Kidney epithelial cell (primary cell): ENCODE measurements at regions not wholly inside any gene's neighbourhood (a gene's known extent, or its start where the extent isn't known, plus 50 kb on each side); places are given as distances from the start of the nearest gene placed in this dataset.

Source experiments
- DNase-seq: peaks from one replicate; pipeline ENCODE4 v3.0.0-alpha.2; 2010; ENCODE audit warnings: low read depth
- H3K27me3 ChIP-seq: 2 replicates; pipeline ENCODE4 v1.6.0; 2011; ENCODE audit warnings: low read length; ENCODE audit not compliant: control insufficient read depth, insufficient read depth
- H3K36me3 ChIP-seq: 2 replicates; pipeline ENCODE4 v1.5.1; 2011; ENCODE audit warnings: low read length; ENCODE audit not compliant: control insufficient read depth, insufficient read depth
- H3K4me3 ChIP-seq: 2 replicates; pipeline ENCODE4 v1.5.1; 2011; ENCODE audit warnings: low read depth, mild to moderate bottlenecking, control low read depth, low read length
- TF ChIP-seq, protein P1 (sequence below): IDR thresholded peaks from 2 replicates; pipeline ENCODE4 v1.5.1; 2011; ENCODE audit warnings: mild to moderate bottlenecking, moderate library complexity, low read length, control low read depth, inconsistent platforms; ENCODE audit not compliant: insufficient read depth, poor library complexity, severe bottlenecking

DNA sequence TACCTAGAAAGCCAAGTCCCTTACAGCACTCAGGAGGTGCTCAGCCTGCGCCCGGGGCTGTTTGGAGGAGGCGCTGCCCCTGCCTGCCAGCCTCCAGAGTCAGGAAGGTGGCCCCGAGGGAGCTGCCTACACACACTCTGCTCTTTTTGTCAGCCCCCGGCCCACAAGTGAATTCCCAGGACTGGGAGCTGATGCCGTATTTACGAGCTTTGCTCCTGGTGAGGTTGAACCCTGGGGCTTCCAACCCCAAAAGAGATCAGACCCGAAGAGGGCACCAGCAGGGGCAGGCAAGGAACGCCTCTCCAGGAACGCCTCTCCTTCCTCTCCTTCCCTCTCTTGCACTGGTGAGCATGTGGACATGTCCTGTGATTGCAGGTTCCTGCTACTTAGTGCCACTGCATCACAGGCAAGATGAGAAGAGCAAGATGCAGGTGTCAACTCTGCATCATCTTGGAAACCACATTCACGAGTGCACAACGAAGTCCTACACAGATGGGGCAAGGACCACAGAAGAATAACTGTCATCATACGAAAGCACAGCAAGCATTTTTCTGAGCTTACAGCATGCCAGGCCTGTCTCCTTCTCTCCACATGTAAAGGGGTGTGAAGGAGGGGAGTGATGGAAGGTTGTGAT lies 126.7 kb downstream of the NDUFA10 start:
- Histone ChIP-seq H3K27me3 (no peaks in the 10 kb centered on the region), H3K4me3 (no peak overlapping the region), H3K36me3 (no peaks in the 10 kb centered on the region)
- TF ChIP-seq, protein P1, sequence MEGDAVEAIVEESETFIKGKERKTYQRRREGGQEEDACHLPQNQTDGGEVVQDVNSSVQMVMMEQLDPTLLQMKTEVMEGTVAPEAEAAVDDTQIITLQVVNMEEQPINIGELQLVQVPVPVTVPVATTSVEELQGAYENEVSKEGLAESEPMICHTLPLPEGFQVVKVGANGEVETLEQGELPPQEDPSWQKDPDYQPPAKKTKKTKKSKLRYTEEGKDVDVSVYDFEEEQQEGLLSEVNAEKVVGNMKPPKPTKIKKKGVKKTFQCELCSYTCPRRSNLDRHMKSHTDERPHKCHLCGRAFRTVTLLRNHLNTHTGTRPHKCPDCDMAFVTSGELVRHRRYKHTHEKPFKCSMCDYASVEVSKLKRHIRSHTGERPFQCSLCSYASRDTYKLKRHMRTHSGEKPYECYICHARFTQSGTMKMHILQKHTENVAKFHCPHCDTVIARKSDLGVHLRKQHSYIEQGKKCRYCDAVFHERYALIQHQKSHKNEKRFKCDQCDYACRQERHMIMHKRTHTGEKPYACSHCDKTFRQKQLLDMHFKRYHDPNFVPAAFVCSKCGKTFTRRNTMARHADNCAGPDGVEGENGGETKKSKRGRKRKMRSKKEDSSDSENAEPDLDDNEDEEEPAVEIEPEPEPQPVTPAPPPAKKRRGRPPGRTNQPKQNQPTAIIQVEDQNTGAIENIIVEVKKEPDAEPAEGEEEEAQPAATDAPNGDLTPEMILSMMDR = no peak
- no peak for DNase-seq

GRCh38 chr2:239897596-239898235 lies 127.4 kb downstream of the NDUFA10 start:
- H3K36me3 ChIP-seq = no peaks in the 10 kb centered on the region
- TF ChIP-seq, protein P1 = no peak
- no peak for DNase-seq

GRCh38 chr2:239896075-239896474 lies 129.1 kb downstream of the NDUFA10 start:
- TF ChIP-seq, protein P1 = no peak
- no peak for DNase-seq
- no peaks in the 10 kb centered on the region for H3K27me3 ChIP-seq
- H3K4me3 ChIP-seq = no peak overlapping the region
- H3K36me3 ChIP-seq = no peaks in the 10 kb centered on the region

More at GRCh38 chr2:239897596-239898235, 127.4 kb downstream of the NDUFA10 start:
- Histone ChIP-seq H3K4me3 (no peak overlapping the region), H3K27me3 (no peaks in the 10 kb centered on the region)

GRCh38 chr2:239895669-239896068 lies 129.5 kb downstream of the NDUFA10 start:
- H3K27me3 ChIP-seq = no peaks in the 10 kb centered on the region
- TF ChIP-seq, protein P1 = no peak
- no peak for DNase-seq

DNA sequence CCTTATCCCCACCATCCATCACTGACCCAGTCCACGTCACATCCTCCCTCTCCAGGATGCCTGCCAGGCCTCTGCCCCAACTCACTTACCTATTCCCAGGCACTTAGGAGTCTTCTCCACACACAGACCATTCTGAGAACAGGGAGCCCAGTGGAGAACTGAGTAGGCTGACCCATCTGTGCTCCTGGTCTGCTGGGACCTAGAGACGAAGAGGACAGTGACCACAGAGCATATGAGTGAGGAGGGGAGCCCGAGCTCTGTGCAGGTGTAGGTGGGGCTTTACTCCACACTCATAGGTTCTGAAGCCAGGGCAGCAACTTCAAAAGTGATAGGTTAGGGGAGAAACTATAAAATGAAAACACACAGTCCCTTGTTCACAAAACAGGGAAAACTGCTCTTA lies 130.0 kb downstream of the NDUFA10 start:
- Histone ChIP-seq H3K36me3 (no peaks in the 10 kb centered on the region), H3K27me3 (no peaks in the 10 kb centered on the region), H3K4me3 (no peak overlapping the region)
- DNase-seq = no peak
- TF ChIP-seq, protein P1 = no peak

More at GRCh38 chr2:239895669-239896068, 129.5 kb downstream of the NDUFA10 start:
- Histone ChIP-seq H3K4me3 (no peak overlapping the region), H3K36me3 (no peaks in the 10 kb centered on the region)
